ENCODE measurements at regions not wholly inside any gene's neighbourhood (a gene's known extent, or its start where the extent isn't known, plus 50 kb on each side); places are given as distances from the start of the nearest gene placed in this dataset.

DNA sequence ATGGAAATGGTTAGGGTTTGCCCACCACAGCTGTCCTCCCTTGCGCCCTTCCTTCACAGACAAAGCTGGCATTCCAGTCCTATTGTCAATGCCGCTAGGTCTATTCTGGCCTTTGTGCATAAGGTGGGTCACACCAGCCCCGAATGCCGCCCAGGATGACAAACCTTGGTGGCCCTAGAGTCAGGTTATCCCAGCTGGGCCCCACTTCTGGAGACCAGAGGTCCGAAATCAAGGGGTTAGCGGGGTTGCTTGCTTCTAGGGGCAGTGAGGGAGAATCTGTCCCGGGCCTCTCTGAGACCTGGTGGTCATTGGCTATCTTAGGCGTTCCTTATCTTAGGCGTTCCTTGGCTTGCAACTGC lies 472.1 kb downstream of the SOX9 start:
- Mint-ChIP-seq H3K36me3 (ENCODE audit: insufficient read depth in 2 of 2) (no peaks in the 10 kb centered on the region), H3K27me3 (ENCODE audit: low read depth) (peaks cover 73% of the 10 kb centered on the region), H3K9me3 (no peaks in the 10 kb centered on the region), H3K27ac (no peak overlapping the region), H3K4me1 (ENCODE audit: low read depth) (peaks cover 25% of the 10 kb centered on the region), H3K4me3 (no peak overlapping the region)
- ATAC-seq (replicated peaks in 1 of 2), result no peak
- no peak for DNase-seq

DNA sequence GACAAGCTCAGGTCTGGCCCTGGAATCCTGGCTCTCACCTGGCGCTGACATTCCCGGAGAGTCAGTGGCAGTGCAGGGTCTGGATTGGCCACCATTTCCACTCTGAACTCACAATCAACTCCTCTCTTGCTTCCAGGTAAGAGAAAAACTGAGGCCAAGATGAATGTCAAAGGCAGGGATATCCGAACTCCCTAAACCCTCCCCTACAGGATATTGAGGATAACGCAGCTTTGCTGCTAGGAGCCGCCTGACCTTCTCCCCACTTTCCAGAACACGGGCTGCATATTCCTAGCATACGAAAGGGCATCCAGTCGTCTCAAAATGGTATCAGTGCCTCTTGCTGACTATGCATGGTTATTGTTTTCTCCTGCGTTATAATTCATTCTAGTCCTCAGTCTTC lies 473.4 kb downstream of the SOX9 start:
- ATAC-seq (replicated peaks in 1 of 2) (no peak), DNase-seq (no peak)
- Mint-ChIP-seq H3K4me1 (ENCODE audit: low read depth) (peaks cover 13% of the 10 kb centered on the region), H3K9me3 (no peaks in the 10 kb centered on the region), H3K27me3 (ENCODE audit: low read depth) (peaks cover 64% of the 10 kb centered on the region), H3K4me3 (no peak overlapping the region), H3K36me3 (ENCODE audit: insufficient read depth in 2 of 2) (no peaks in the 10 kb centered on the region), H3K27ac (no peak overlapping the region)
